K562 (cell line): ENCODE measurements at regions not wholly inside any gene's neighbourhood (a gene's known extent, or its start where the extent isn't known, plus 50 kb on each side); places are given as distances from the start of the nearest gene placed in this dataset.

Source experiments
- CTCFL ChIP-seq: IDR thresholded peaks from 2 replicates; pipeline ENCODE4 v1.6.1; 2011; ENCODE audit warnings: borderline replicate concordance, low read depth, mild to moderate bottlenecking, moderate library complexity, low read length; ENCODE audit not compliant: insufficient read depth, poor library complexity, severe bottlenecking
- ETV6 ChIP-seq, 3 experiments: fragments of 150-350 bp in 1 of 3; sonication (generic) in 1 of 3; formaldehyde crosslinking in 1 of 3; IDR thresholded peaks; 2 replicates each; pipeline versions ENCODE4 v1.6.1 to v1.8.0; 2014 to 2022; ENCODE audit warnings: borderline replicate concordance in 2 of 3, low read depth in 2 of 3, antibody characterized with exemption in 1 of 3, low read length in 1 of 3, mild to moderate bottlenecking in 1 of 3, missing genetic modification reagents in 1 of 3
- HNRNPH1 ChIP-seq: fragments of 200-400 bp; formaldehyde crosslinking; optimal IDR thresholded peaks from 2 replicates; pipeline ENCODE3; 2017; ENCODE audit warnings: low read depth, mild to moderate bottlenecking, low read length, moderate library complexity
- HNRNPLL ChIP-seq: fragments of 200-400 bp; formaldehyde crosslinking; IDR thresholded peaks from 2 replicates; pipeline ENCODE4 v1.6.1; 2017; ENCODE audit warnings: low read length, low read depth, mild to moderate bottlenecking; ENCODE audit not compliant: poor library complexity, severe bottlenecking
- MXI1 ChIP-seq: IDR thresholded peaks from 2 replicates; pipeline ENCODE4 v1.6.1; 2011; ENCODE audit warnings: low read depth, mild to moderate bottlenecking, improper control_type of control experiment, low read length
- OTX1 ChIP-seq: fragments of 450-650 bp; formaldehyde crosslinking; IDR thresholded peaks from 2 replicates; pipeline ENCODE4 v1.4.0; 2022; ENCODE audit warnings: mild to moderate bottlenecking
- RAD21 ChIP-seq, 2 experiments: fragments of 250-450 bp in 1 of 2; fragments of 450-650 bp in 1 of 2; sonication (Bioruptor Pico) in 1 of 2; formaldehyde crosslinking in 1 of 2; IDR thresholded peaks in 1 of 2; conservative IDR thresholded peaks in 1 of 2; 2 replicates each; pipeline versions ENCODE4 v1.4.0 to v1.8.0; 2020 to 2022; ENCODE audit warnings: mild to moderate bottlenecking in 2 of 2, moderate library complexity in 1 of 2
- RHOXF2B ChIP-seq: fragments of 250-450 bp; sonication (Bioruptor Pico); conservative IDR thresholded peaks from 2 replicates; pipeline ENCODE4 v1.5.1; 2021
- SAFB ChIP-seq: fragments of 200-400 bp; formaldehyde crosslinking; IDR thresholded peaks from 2 replicates; pipeline ENCODE4 v1.6.1; 2017; ENCODE audit warnings: low read depth, low read length, borderline replicate concordance
- USF1 ChIP-seq: sonication (generic); formaldehyde crosslinking; IDR thresholded peaks from 2 replicates; pipeline ENCODE4 v1.9.0; 2022; ENCODE audit warnings: mild to moderate bottlenecking, missing genetic modification reagents
- ZBED1 ChIP-seq: IDR thresholded peaks from 2 replicates; pipeline ENCODE4 v1.6.1; 2014
- ZC3H8 ChIP-seq: fragments of 450-650 bp; IDR thresholded peaks from 2 replicates; pipeline ENCODE4 v1.6.1; 2017
- ZNF324 ChIP-seq: fragments of 250-450 bp; sonication (Bioruptor Pico); IDR thresholded peaks from 2 replicates; pipeline ENCODE4 v1.4.0; 2020; ENCODE audit warnings: mild to moderate bottlenecking
- ZNF551 ChIP-seq: fragments of 250-450 bp; sonication (Bioruptor Pico); IDR thresholded peaks from 2 replicates; pipeline ENCODE4 v1.5.0; 2021; ENCODE audit warnings: mild to moderate bottlenecking, moderate library complexity
- ZNF584 ChIP-seq: fragments of 200-800 bp; sonication (Bioruptor generic); IDR thresholded peaks from 2 replicates; pipeline ENCODE4 v1.6.1; 2016; ENCODE audit warnings: low read depth, mild to moderate bottlenecking, missing genetic modification characterization, missing compliant biosample characterization
- TF ChIP-seq, protein P1 (sequence below): fragments of 450-650 bp; IDR thresholded peaks from 2 replicates; pipeline ENCODE4 v1.6.1; 2018; ENCODE audit not compliant: partially characterized antibody

- TF ChIP-seq CTCFL (no peak), ZNF584 (CRISPR knock-in tag) (peak; percentile 76; the same call in 1 of the 2 replicates), RHOXF2B (CRISPR knock-in tag) (no peak), ZBED1 (no peak), USF1 (CRISPR knock-in tag) (peak; percentile 96), ZNF551 (no peak), RAD21 (CRISPR knock-in tag; conservative IDR thresholded peaks at IDR 0.05 in 1 of 2, IDR thresholded peaks at IDR 0.05 in 1 of 2) (no peak), SAFB (no peak), ZC3H8 (no peak), ETV6 (IDR thresholded peaks at IDR 0.05; ENCODE audit: borderline replicate concordance in 1 of 2, low read depth in 2 of 2, low read length in 1 of 2) (no peak), ETV6 (CRISPR knock-in tag; IDR thresholded peaks at IDR 0.05; ENCODE audit: borderline replicate concordance) (no peak), HNRNPH1 (no peak), ZNF324 (CRISPR knock-in tag) (no peak), OTX1 (no peak), HNRNPLL (no peak), MXI1 (no peak)
- TF ChIP-seq, protein P1, sequence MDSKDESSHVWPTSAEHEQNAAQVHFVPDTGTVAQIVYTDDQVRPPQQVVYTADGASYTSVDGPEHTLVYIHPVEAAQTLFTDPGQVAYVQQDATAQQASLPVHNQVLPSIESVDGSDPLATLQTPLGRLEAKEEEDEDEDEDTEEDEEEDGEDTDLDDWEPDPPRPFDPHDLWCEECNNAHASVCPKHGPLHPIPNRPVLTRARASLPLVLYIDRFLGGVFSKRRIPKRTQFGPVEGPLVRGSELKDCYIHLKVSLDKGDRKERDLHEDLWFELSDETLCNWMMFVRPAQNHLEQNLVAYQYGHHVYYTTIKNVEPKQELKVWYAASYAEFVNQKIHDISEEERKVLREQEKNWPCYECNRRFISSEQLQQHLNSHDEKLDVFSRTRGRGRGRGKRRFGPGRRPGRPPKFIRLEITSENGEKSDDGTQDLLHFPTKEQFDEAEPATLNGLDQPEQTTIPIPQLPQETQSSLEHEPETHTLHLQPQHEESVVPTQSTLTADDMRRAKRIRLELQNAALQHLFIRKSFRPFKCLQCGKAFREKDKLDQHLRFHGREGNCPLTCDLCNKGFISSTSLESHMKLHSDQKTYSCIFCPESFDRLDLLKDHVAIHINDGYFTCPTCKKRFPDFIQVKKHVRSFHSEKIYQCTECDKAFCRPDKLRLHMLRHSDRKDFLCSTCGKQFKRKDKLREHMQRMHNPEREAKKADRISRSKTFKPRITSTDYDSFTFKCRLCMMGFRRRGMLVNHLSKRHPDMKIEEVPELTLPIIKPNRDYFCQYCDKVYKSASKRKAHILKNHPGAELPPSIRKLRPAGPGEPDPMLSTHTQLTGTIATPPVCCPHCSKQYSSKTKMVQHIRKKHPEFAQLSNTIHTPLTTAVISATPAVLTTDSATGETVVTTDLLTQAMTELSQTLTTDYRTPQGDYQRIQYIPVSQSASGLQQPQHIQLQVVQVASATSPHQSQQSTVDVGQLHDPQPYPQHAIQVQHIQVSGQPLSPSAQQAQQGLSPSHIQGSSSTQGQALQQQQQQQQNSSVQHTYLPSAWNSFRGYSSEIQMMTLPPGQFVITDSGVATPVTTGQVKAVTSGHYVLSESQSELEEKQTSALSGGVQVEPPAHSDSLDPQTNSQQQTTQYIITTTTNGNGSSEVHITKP: no peak
Observed at GRCh38 chr12:112716099-112717093, 75.2 kb upstream of the RPH3A start (continued).
